ENCODE measurements at regions not wholly inside any gene's neighbourhood (a gene's known extent, or its start where the extent isn't known, plus 50 kb on each side); places are given as distances from the start of the nearest gene placed in this dataset.
A peak's percentile ranks its signal among the peaks of the same experiment; 100 is the strongest.

- H3K4me2 ChIP-seq (ENCODE audit: insufficient read depth in 1 of 2, low read depth in 2 of 2, low read length in 2 of 2), result no peak overlapping the region
- no peak overlapping the region for H2BK12ac ChIP-seq (ENCODE audit: low read depth, low read length)
- DNase-seq (ENCODE audit: low read depth in 1 of 2, low spot score in 2 of 2) (no peak), FAIRE-seq (no peak)
- no peak overlapping the region for H3K4ac ChIP-seq (replicated peaks; ENCODE audit: insufficient read length, low read depth, low read length)
- no peak overlapping the region for H4K5ac ChIP-seq (ENCODE audit: insufficient read length, low read depth, low read length)
- no peak overlapping the region for H4K8ac ChIP-seq (ENCODE audit: extremely low read depth, insufficient read depth, low read length)
- no peak overlapping the region for H3K23ac ChIP-seq (ENCODE audit: insufficient read length)
- no peaks in the 10 kb centered on the region for H3K4me1 ChIP-seq (replicated peaks in 1 of 4; ENCODE audit: control insufficient read depth in 3 of 4, insufficient read depth in 4 of 4, low read length in 3 of 4)
- no peak overlapping the region for H3K27ac ChIP-seq (ENCODE audit: low read depth, low read length)
- ChIA-PET POLR2A (ENCODE audit: partially characterized antibody) (no interaction called here), CTCF (ENCODE audit: partially characterized antibody) (interaction anchor here (0.6 to 1.6 kb wide), 5 partner anchors 9 to 1757 kb away, joined by 3 to 7 read pairs (median 3); no protein-coding TSS in a partner anchor)
- no peak overlapping the region for H2AFZ ChIP-seq (ENCODE audit: low read length)
- no peak overlapping the region for H2BK20ac ChIP-seq (ENCODE audit: low read length)
- no peak overlapping the region for H4K91ac ChIP-seq (replicated peaks; ENCODE audit: insufficient read length, low read length)
- H3K9ac ChIP-seq (replicated peaks in 1 of 4; ENCODE audit: extremely low read depth in 1 of 4, low read depth in 3 of 4, low read length in 3 of 4), result no peak overlapping the region
- H3K27me3 ChIP-seq (replicated peaks in 1 of 4; ENCODE audit: control insufficient read depth in 3 of 4, extremely low read depth in 1 of 4, insufficient read depth in 3 of 4, low read length in 3 of 4), result no peaks in the 10 kb centered on the region
- no peak overlapping the region for H2BK15ac ChIP-seq (ENCODE audit: low read length)
- no peaks in the 10 kb centered on the region for H4K20me1 ChIP-seq (replicated peaks in 1 of 2; ENCODE audit: control insufficient read depth in 1 of 2, insufficient read depth in 2 of 2, low read length in 2 of 2)
- WGBS, 2 experiments (ENCODE audit: extremely low coverage in 1 of 2, insufficient coverage in 1 of 2, insufficient read length in 1 of 2, insufficient replicate concordance in 2 of 2, low coverage in 1 of 2, low lambda C conversion rate in 2 of 2, missing lambda C conversion rate in 1 of 2), result 92% methylated on average over 29 of the region's 29 CpGs; no CpG with 5 or more reads in 1 of the 2 experiments
- no peaks in the 10 kb centered on the region for H3K23me2 ChIP-seq (ENCODE audit: low read depth, low read length)
- peaks cover 0 to 34% (median 8%) of the 10 kb centered on the region in 4 experiments; a peak in 5 of 8 replicates for H3K36me3 ChIP-seq (ENCODE audit: control insufficient read depth in 2 of 4, insufficient read depth in 4 of 4, low read length in 3 of 4)
- H3K9me3 ChIP-seq (ENCODE audit: insufficient read depth in 2 of 2, low read depth in 1 of 2, low read length in 1 of 2), result peaks cover 5 to 33% of the 10 kb centered on the region in 2 experiments; a peak in 3 of 4 replicates
- H2BK120ac ChIP-seq (replicated peaks; ENCODE audit: low read depth, low read length), result no peak overlapping the region
- no peak overlapping the region for H3K56ac ChIP-seq (replicated peaks; ENCODE audit: insufficient read length, low read depth, low read length)
- H3K18ac ChIP-seq (ENCODE audit: extremely low read depth, low read length), result no peak overlapping the region
- H3K14ac ChIP-seq (ENCODE audit: insufficient read length), result no peak overlapping the region
- H2BK5ac ChIP-seq (ENCODE audit: low read depth, low read length), result no peak overlapping the region
- no peak overlapping the region for H3K4me3 ChIP-seq (ENCODE audit: extremely low read depth in 1 of 4, insufficient read depth in 2 of 4, low read depth in 3 of 4, low read length in 4 of 4)
- no peak overlapping the region for H2AK5ac ChIP-seq (ENCODE audit: low read depth, low read length)
- no peaks in the 10 kb centered on the region for H3K79me2 ChIP-seq (ENCODE audit: control insufficient read depth in 1 of 2, insufficient read depth in 2 of 2, low read length in 2 of 2)
- TF ChIP-seq RAD21 (IDR thresholded peaks at IDR 0.05 in 1 of 2, conservative IDR thresholded peaks at IDR 0.05 in 1 of 2; ENCODE audit: low read depth in 2 of 2, low read length in 2 of 2) (no peak), E2F6 (IDR thresholded peaks at IDR 0.05) (peak; percentile 26; the same call in 1 of the 2 replicates)
- no peaks in the 10 kb centered on the region for H3K79me1 ChIP-seq (ENCODE audit: low read depth, low read length)
Measured at GRCh38 chr22:25346859-25347751, 127.7 kb downstream of the CRYBB2 start.

Data from H1 (cell line).